ENCODE measurements at regions not wholly inside any gene's neighbourhood (a gene's known extent, or its start where the extent isn't known, plus 50 kb on each side); places are given as distances from the start of the nearest gene placed in this dataset.

- TF ChIP-seq CTCF (IDR thresholded peaks at IDR 0.05) (no peak), POLR2AphosphoS5 (IDR thresholded peaks at IDR 0.05; ENCODE audit: low read depth, low read length) (no peak), SIN3A (IDR thresholded peaks at IDR 0.05; ENCODE audit: borderline replicate concordance, insufficient read depth, low read depth, low read length) (no peak), REST (IDR thresholded peaks at IDR 0.05; ENCODE audit: insufficient read depth in 1 of 2, low read depth in 2 of 2, low read length in 1 of 2) (no peak)
Observed at GRCh38 chr7:156257904-156258303, 382.7 kb upstream of the RNF32 start.

Measured in Panc1 (cell line).